HEK293 (cell line): ENCODE measurements at regions not wholly inside any gene's neighbourhood (a gene's known extent, or its start where the extent isn't known, plus 50 kb on each side); places are given as distances from the start of the nearest gene placed in this dataset.

Experiments
- CTCF ChIA-PET: fragments of 350-600 bp; formaldehyde crosslinking; extraction: SDS; loops from one replicate; lab custom pipeline; 2021; ENCODE audit warnings: antibody characterized with exemption; lab: Yijun Ruan, JAX
- POLR2A ChIA-PET: fragments of 300-600 bp; formaldehyde crosslinking; extraction: SDS; loops from one replicate; lab custom pipeline; 2020; ENCODE audit warnings: antibody characterized with exemption, inconsistent platforms; lab: Yijun Ruan, JAX
- H3K27ac ChIP-seq: fragments of 200-500 bp; sonication (Bioruptor generic); 2 replicates; pipeline ENCODE4 v1.5.1; 2014; ENCODE audit warnings: low read depth, low read length, control low read depth, inconsistent platforms; ENCODE audit errors: extremely low read depth
- H3K36me3 ChIP-seq, 2 experiments: fragments of 200-500 bp in 1 of 2; sonication (Bioruptor generic) in 1 of 2; 1 replicate in 1 of 2; 2 replicates in 1 of 2; pipeline ENCODE4 v1.5.1; 2014 to 2017; ENCODE audit warnings: inconsistent platforms in 2 of 2, low read length in 2 of 2; ENCODE audit not compliant: control insufficient read depth in 2 of 2, insufficient read depth in 1 of 2
- H3K4me1 ChIP-seq: fragments of 200-500 bp; sonication (Bioruptor generic); 2 replicates; pipeline ENCODE4 v1.5.1; 2014; ENCODE audit warnings: mild to moderate bottlenecking, low read length, inconsistent platforms; ENCODE audit not compliant: control insufficient read depth, insufficient read depth
- H3K4me3 ChIP-seq: 2 replicates; pipeline ENCODE4 v1.5.1; 2011; ENCODE audit warnings: low read depth, mild to moderate bottlenecking, control low read depth, low read length, moderate library complexity
- H3K9me3 ChIP-seq: fragments of 200-500 bp; sonication (Bioruptor generic); 2 replicates; pipeline ENCODE4 v1.5.1; 2014; ENCODE audit warnings: low read depth, low read length, inconsistent platforms; ENCODE audit not compliant: control insufficient read depth, insufficient read depth
- BCL11A ChIP-seq: fragments of 450-650 bp; formaldehyde crosslinking; IDR thresholded peaks from 2 replicates; pipeline ENCODE4 v1.5.1; 2016; ENCODE audit warnings: low read depth, missing biosample characterization, missing genetic modification characterization
- GLIS1 ChIP-seq: fragments of 450-650 bp; formaldehyde crosslinking; IDR thresholded peaks from 2 replicates; pipeline ENCODE4 v1.5.1; 2016; ENCODE audit warnings: missing biosample characterization, missing genetic modification characterization
- MEIS1 ChIP-seq: sonication (generic); formaldehyde crosslinking; IDR thresholded peaks from 2 replicates; pipeline ENCODE4 v1.8.1; 2022; ENCODE audit warnings: missing genetic modification reagents, mild to moderate bottlenecking, borderline replicate concordance
- REST ChIP-seq: fragments of 450-650 bp; formaldehyde crosslinking; IDR thresholded peaks from 2 replicates; pipeline ENCODE4 v1.5.1; 2016; ENCODE audit warnings: missing biosample characterization, missing genetic modification characterization
- ZBTB6 ChIP-seq: fragments of 450-650 bp; formaldehyde crosslinking; IDR thresholded peaks from 2 replicates; pipeline ENCODE4 v1.5.1; 2017; ENCODE audit warnings: missing biosample characterization, missing genetic modification characterization
- ZIC2 ChIP-seq: fragments of 450-650 bp; formaldehyde crosslinking; IDR thresholded peaks from 2 replicates; pipeline ENCODE4 v1.5.1; 2016; ENCODE audit warnings: missing biosample characterization, missing genetic modification characterization
- ZNF10 ChIP-seq: fragments of 450-650 bp; formaldehyde crosslinking; IDR thresholded peaks from 2 replicates; pipeline ENCODE4 v1.5.1; 2017; ENCODE audit warnings: missing biosample characterization, missing genetic modification characterization
- ZNF24 ChIP-seq: fragments of 450-650 bp; formaldehyde crosslinking; IDR thresholded peaks from 2 replicates; pipeline ENCODE4 v1.5.1; 2016; ENCODE audit warnings: missing biosample characterization, missing genetic modification characterization
- ZNF248 ChIP-seq: fragments of 450-650 bp; formaldehyde crosslinking; IDR thresholded peaks from 2 replicates; pipeline ENCODE4 v1.5.1; 2017; ENCODE audit warnings: missing biosample characterization, missing genetic modification characterization
- ZNF398 ChIP-seq: fragments of 450-650 bp; formaldehyde crosslinking; IDR thresholded peaks from 2 replicates; pipeline ENCODE4 v1.5.1; 2017; ENCODE audit warnings: missing biosample characterization, missing genetic modification characterization
- ZNF549 ChIP-seq: fragments of 450-650 bp; IDR thresholded peaks from 2 replicates; pipeline ENCODE4 v1.5.1; 2018; ENCODE audit warnings: missing biosample characterization, missing genetic modification characterization, mild to moderate bottlenecking, inconsistent platforms, moderate library complexity
- ZNF776 ChIP-seq: fragments of 450-650 bp; formaldehyde crosslinking; IDR thresholded peaks from 2 replicates; pipeline ENCODE4 v1.5.0; 2017; ENCODE audit warnings: missing biosample characterization, missing genetic modification characterization, borderline replicate concordance
- ZNF777 ChIP-seq: fragments of 450-650 bp; formaldehyde crosslinking; IDR thresholded peaks from 2 replicates; pipeline ENCODE4 v1.5.1; 2017; ENCODE audit warnings: missing biosample characterization, missing genetic modification characterization, borderline replicate concordance

- H3K27ac ChIP-seq, result no peak overlapping the region
- POLR2A ChIA-PET, result interaction anchor here (0.5 kb wide), 1 partner anchor 521 kb away, joined by 3 read pairs; no protein-coding TSS in a partner anchor
- no peaks in the 10 kb centered on the region for H3K9me3 ChIP-seq
- TF ChIP-seq ZNF776 (tag by site-specific recombination) (no peak), MEIS1 (no peak), REST (tag by site-specific recombination) (peak; percentile 86), ZNF398 (no peak), ZNF10 (tag by site-specific recombination) (no peak), BCL11A (tag by site-specific recombination) (no peak)
- H3K4me1 ChIP-seq, result no peaks in the 10 kb centered on the region
- CTCF ChIA-PET, result interaction anchor here (0.8 to 1.1 kb wide), 2 partner anchors 10 to 57 kb away, joined by 4 to 6 read pairs; no protein-coding TSS in a partner anchor
- no peak overlapping the region for H3K4me3 ChIP-seq
- no peaks in the 10 kb centered on the region for H3K36me3 ChIP-seq
Measured at GRCh38 chr15:66628976-66629723, 63.4 kb upstream of the LCTL start.

GRCh38 chr15:66629817-66630576, 64.2 kb upstream of the LCTL start:
- peak; percentile 98 for TF ChIP-seq ZIC2
- TF ChIP-seq ZBTB6, result 0 out of 2 replicates have a peak, but pooled peaks have one; percentile 16
- TF ChIP-seq ZNF248, result no peak
- TF ChIP-seq ZNF549, result no peak
- peak; percentile 34; the same call in 1 of the 2 replicates for TF ChIP-seq GLIS1 (tag by site-specific recombination)
- TF ChIP-seq ZNF24 (tag by site-specific recombination), result no peak
- TF ChIP-seq ZNF777 (tag by site-specific recombination), result no peak
- no peak overlapping the region for H3K27ac ChIP-seq
- no peaks in the 10 kb centered on the region for H3K9me3 ChIP-seq
- H3K36me3 ChIP-seq, result no peaks in the 10 kb centered on the region
- H3K4me1 ChIP-seq, result no peaks in the 10 kb centered on the region
- ChIA-PET CTCF (interaction anchor here (0.8 to 1.2 kb wide), 3 partner anchors 11 to 56 kb away, joined by 4 to 6 read pairs (median 6); no protein-coding TSS in a partner anchor), POLR2A (interaction anchor here (0.5 kb wide), 1 partner anchor 520 kb away, joined by 3 read pairs; no protein-coding TSS in a partner anchor)
- no peak overlapping the region for H3K4me3 ChIP-seq
